ENCODE measurements at regions not wholly inside any gene's neighbourhood (a gene's known extent, or its start where the extent isn't known, plus 50 kb on each side); places are given as distances from the start of the nearest gene placed in this dataset.

GRCh38 chr1:83619170-83619896 lies 379.6 kb downstream of the TTLL7 start:
- no peak overlapping the region for H3K27ac Mint-ChIP-seq
- intact Hi-C loops (cut with micrococcal nuclease) = no loop called here
- DNase-seq (ENCODE audit: low spot score) = no peak
- H3K4me1 Mint-ChIP-seq (ENCODE audit: low read depth) = no peaks in the 10 kb centered on the region
- H3K4me3 Mint-ChIP-seq (ENCODE audit: low read depth) = no peak overlapping the region
- no peaks in the 10 kb centered on the region for H3K27me3 Mint-ChIP-seq (ENCODE audit: low read depth)
- no peaks in the 10 kb centered on the region for H3K9me3 Mint-ChIP-seq
- no peaks in the 10 kb centered on the region for H3K36me3 Mint-ChIP-seq (ENCODE audit: low read depth)

- Mint-ChIP-seq H3K27ac (no peak overlapping the region), H3K9me3 (no peaks in the 10 kb centered on the region), H3K4me1 (ENCODE audit: low read depth) (no peaks in the 10 kb centered on the region), H3K4me3 (ENCODE audit: low read depth) (no peak overlapping the region), H3K27me3 (ENCODE audit: low read depth) (no peaks in the 10 kb centered on the region), H3K36me3 (ENCODE audit: low read depth) (no peaks in the 10 kb centered on the region)
- DNase-seq (ENCODE audit: low spot score) = no peak
- intact Hi-C loops (cut with micrococcal nuclease) = no loop called here
Measured at GRCh38 chr1:83617883-83618282, 381.0 kb downstream of the TTLL7 start.

- no peaks in the 10 kb centered on the region for H3K36me3 Mint-ChIP-seq (ENCODE audit: low read depth)
- intact Hi-C loops (cut with micrococcal nuclease) = no loop called here
- no peak overlapping the region for H3K4me3 Mint-ChIP-seq (ENCODE audit: low read depth)
- no peak for DNase-seq (ENCODE audit: low spot score)
- H3K4me1 Mint-ChIP-seq (ENCODE audit: low read depth) = no peaks in the 10 kb centered on the region
- H3K9me3 Mint-ChIP-seq = no peaks in the 10 kb centered on the region
- H3K27ac Mint-ChIP-seq = no peak overlapping the region
- no peaks in the 10 kb centered on the region for H3K27me3 Mint-ChIP-seq (ENCODE audit: low read depth)
Measured at GRCh38 chr1:83615370-83615769, 383.6 kb downstream of the TTLL7 start.

- DNase-seq (ENCODE audit: low spot score) = no peak
- Mint-ChIP-seq H3K4me1 (ENCODE audit: low read depth) (no peaks in the 10 kb centered on the region), H3K9me3 (peaks cover 1% of the 10 kb centered on the region), H3K4me3 (ENCODE audit: low read depth) (no peak overlapping the region), H3K36me3 (ENCODE audit: low read depth) (no peaks in the 10 kb centered on the region), H3K27me3 (ENCODE audit: low read depth) (no peaks in the 10 kb centered on the region), H3K27ac (no peak overlapping the region)
- intact Hi-C loops (cut with micrococcal nuclease) = no loop called here
Measured at GRCh38 chr1:83606416-83606955, 392.4 kb downstream of the TTLL7 start.

- Mint-ChIP-seq H3K4me1 (ENCODE audit: low read depth) (no peaks in the 10 kb centered on the region), H3K27me3 (ENCODE audit: low read depth) (no peaks in the 10 kb centered on the region), H3K27ac (no peak overlapping the region), H3K36me3 (ENCODE audit: low read depth) (no peaks in the 10 kb centered on the region), H3K9me3 (peaks cover 15% of the 10 kb centered on the region), H3K4me3 (ENCODE audit: low read depth) (no peak overlapping the region)
- DNase-seq (ENCODE audit: low spot score) = no peak
- intact Hi-C loops (cut with micrococcal nuclease) = no loop called here
Measured at GRCh38 chr1:83596331-83596730, 402.6 kb downstream of the TTLL7 start.

GRCh38 chr1:83593073-83593472 lies 405.9 kb downstream of the TTLL7 start:
- no peak for DNase-seq (ENCODE audit: low spot score)
- Mint-ChIP-seq H3K9me3 (peaks cover 11% of the 10 kb centered on the region), H3K27me3 (ENCODE audit: low read depth) (no peaks in the 10 kb centered on the region), H3K4me1 (ENCODE audit: low read depth) (no peaks in the 10 kb centered on the region), H3K36me3 (ENCODE audit: low read depth) (no peaks in the 10 kb centered on the region), H3K4me3 (ENCODE audit: low read depth) (no peak overlapping the region), H3K27ac (no peak overlapping the region)
- intact Hi-C loops (cut with micrococcal nuclease) = no loop called here

GRCh38 chr1:83588140-83588539 lies 410.8 kb downstream of the TTLL7 start:
- H3K4me1 Mint-ChIP-seq (ENCODE audit: low read depth) = no peaks in the 10 kb centered on the region
- H3K9me3 Mint-ChIP-seq = peaks cover 11% of the 10 kb centered on the region
- no peak overlapping the region for H3K27ac Mint-ChIP-seq
- H3K4me3 Mint-ChIP-seq (ENCODE audit: low read depth) = no peak overlapping the region
- H3K27me3 Mint-ChIP-seq (ENCODE audit: low read depth) = no peaks in the 10 kb centered on the region
- intact Hi-C loops (cut with micrococcal nuclease) = no loop called here
- no peaks in the 10 kb centered on the region for H3K36me3 Mint-ChIP-seq (ENCODE audit: low read depth)
- DNase-seq (ENCODE audit: low spot score) = no peak

GRCh38 chr1:83583351-83584014 lies 415.4 kb downstream of the TTLL7 start:
- no peaks in the 10 kb centered on the region for H3K36me3 Mint-ChIP-seq (ENCODE audit: low read depth)
- intact Hi-C loops (cut with micrococcal nuclease) = no loop called here
- H3K9me3 Mint-ChIP-seq = peaks cover 20% of the 10 kb centered on the region
- H3K4me3 Mint-ChIP-seq (ENCODE audit: low read depth) = no peak overlapping the region
- H3K27ac Mint-ChIP-seq = no peak overlapping the region
- H3K4me1 Mint-ChIP-seq (ENCODE audit: low read depth) = no peaks in the 10 kb centered on the region
- no peaks in the 10 kb centered on the region for H3K27me3 Mint-ChIP-seq (ENCODE audit: low read depth)
- DNase-seq (ENCODE audit: low spot score) = no peak

GRCh38 chr1:83581747-83582146 lies 417.2 kb downstream of the TTLL7 start:
- no peak overlapping the region for H3K4me3 Mint-ChIP-seq (ENCODE audit: low read depth)
- no peaks in the 10 kb centered on the region for H3K36me3 Mint-ChIP-seq (ENCODE audit: low read depth)
- DNase-seq (ENCODE audit: low spot score) = no peak
- intact Hi-C loops (cut with micrococcal nuclease) = no loop called here
- H3K27ac Mint-ChIP-seq = no peak overlapping the region
- H3K9me3 Mint-ChIP-seq = peaks cover 20% of the 10 kb centered on the region
- no peaks in the 10 kb centered on the region for H3K4me1 Mint-ChIP-seq (ENCODE audit: low read depth)
- no peaks in the 10 kb centered on the region for H3K27me3 Mint-ChIP-seq (ENCODE audit: low read depth)

- no peaks in the 10 kb centered on the region for H3K36me3 Mint-ChIP-seq (ENCODE audit: low read depth)
- H3K27me3 Mint-ChIP-seq (ENCODE audit: low read depth) = no peaks in the 10 kb centered on the region
- no peak overlapping the region for H3K27ac Mint-ChIP-seq
- no peak for DNase-seq (ENCODE audit: low spot score)
- H3K4me1 Mint-ChIP-seq (ENCODE audit: low read depth) = no peaks in the 10 kb centered on the region
- H3K4me3 Mint-ChIP-seq (ENCODE audit: low read depth) = no peak overlapping the region
- intact Hi-C loops (cut with micrococcal nuclease) = no loop called here
- no peaks in the 10 kb centered on the region for H3K9me3 Mint-ChIP-seq
Measured at GRCh38 chr1:83574791-83575190, 424.1 kb downstream of the TTLL7 start.

- Mint-ChIP-seq H3K27me3 (ENCODE audit: low read depth) (no peaks in the 10 kb centered on the region), H3K36me3 (ENCODE audit: low read depth) (no peaks in the 10 kb centered on the region), H3K27ac (no peak overlapping the region), H3K4me3 (ENCODE audit: low read depth) (no peak overlapping the region), H3K4me1 (ENCODE audit: low read depth) (no peaks in the 10 kb centered on the region), H3K9me3 (no peaks in the 10 kb centered on the region)
- DNase-seq (ENCODE audit: low spot score) = no peak
- intact Hi-C loops (cut with micrococcal nuclease) = no loop called here
Measured at GRCh38 chr1:83573776-83574175, 425.2 kb downstream of the TTLL7 start.

- no peaks in the 10 kb centered on the region for H3K27me3 Mint-ChIP-seq (ENCODE audit: low read depth)
- H3K9me3 Mint-ChIP-seq = no peaks in the 10 kb centered on the region
- no peak overlapping the region for H3K4me3 Mint-ChIP-seq (ENCODE audit: low read depth)
- H3K27ac Mint-ChIP-seq = no peak overlapping the region
- intact Hi-C loops (cut with micrococcal nuclease) = no loop called here
- no peaks in the 10 kb centered on the region for H3K36me3 Mint-ChIP-seq (ENCODE audit: low read depth)
- H3K4me1 Mint-ChIP-seq (ENCODE audit: low read depth) = no peaks in the 10 kb centered on the region
- DNase-seq (ENCODE audit: low spot score) = no peak
Measured at GRCh38 chr1:83571536-83571935, 427.4 kb downstream of the TTLL7 start.

GRCh38 chr1:83561346-83561745 lies 437.6 kb downstream of the TTLL7 start:
- no peak for DNase-seq (ENCODE audit: low spot score)
- H3K36me3 Mint-ChIP-seq (ENCODE audit: low read depth) = no peaks in the 10 kb centered on the region
- no peaks in the 10 kb centered on the region for H3K4me1 Mint-ChIP-seq (ENCODE audit: low read depth)
- intact Hi-C loops (cut with micrococcal nuclease) = no loop called here
- H3K27me3 Mint-ChIP-seq (ENCODE audit: low read depth) = no peaks in the 10 kb centered on the region
- no peaks in the 10 kb centered on the region for H3K9me3 Mint-ChIP-seq
- no peak overlapping the region for H3K4me3 Mint-ChIP-seq (ENCODE audit: low read depth)
- H3K27ac Mint-ChIP-seq = no peak overlapping the region

Data from activated T-helper 2 cell treated with anti-CD3 and anti-CD28 coated beads, Interferon-gamma antibody, Interleukin-2, Interleukin-4, amounts not matched to agents 10 μg/mL and 5 μg/mL and 100 μg/mL, durations not matched to agents 14 hours and 24 hours and 36 hours (primary cell).